GM12873 (cell line): ENCODE measurements at regions not wholly inside any gene's neighbourhood (a gene's known extent, or its start where the extent isn't known, plus 50 kb on each side); places are given as distances from the start of the nearest gene placed in this dataset.

Experiments
- TF ChIP-seq, protein P1 (sequence below): IDR thresholded peaks from 2 replicates; pipeline ENCODE4 v1.5.1; 2012; ENCODE audit warnings: low read depth, mild to moderate bottlenecking, moderate library complexity, low read length, control low read depth; ENCODE audit not compliant: insufficient read depth; ENCODE audit errors: missing control alignments

GRCh38 chr5:167417662-167418061 lies 873.8 kb upstream of the WWC1 start:
- TF ChIP-seq, protein P1, sequence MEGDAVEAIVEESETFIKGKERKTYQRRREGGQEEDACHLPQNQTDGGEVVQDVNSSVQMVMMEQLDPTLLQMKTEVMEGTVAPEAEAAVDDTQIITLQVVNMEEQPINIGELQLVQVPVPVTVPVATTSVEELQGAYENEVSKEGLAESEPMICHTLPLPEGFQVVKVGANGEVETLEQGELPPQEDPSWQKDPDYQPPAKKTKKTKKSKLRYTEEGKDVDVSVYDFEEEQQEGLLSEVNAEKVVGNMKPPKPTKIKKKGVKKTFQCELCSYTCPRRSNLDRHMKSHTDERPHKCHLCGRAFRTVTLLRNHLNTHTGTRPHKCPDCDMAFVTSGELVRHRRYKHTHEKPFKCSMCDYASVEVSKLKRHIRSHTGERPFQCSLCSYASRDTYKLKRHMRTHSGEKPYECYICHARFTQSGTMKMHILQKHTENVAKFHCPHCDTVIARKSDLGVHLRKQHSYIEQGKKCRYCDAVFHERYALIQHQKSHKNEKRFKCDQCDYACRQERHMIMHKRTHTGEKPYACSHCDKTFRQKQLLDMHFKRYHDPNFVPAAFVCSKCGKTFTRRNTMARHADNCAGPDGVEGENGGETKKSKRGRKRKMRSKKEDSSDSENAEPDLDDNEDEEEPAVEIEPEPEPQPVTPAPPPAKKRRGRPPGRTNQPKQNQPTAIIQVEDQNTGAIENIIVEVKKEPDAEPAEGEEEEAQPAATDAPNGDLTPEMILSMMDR, result no peak

DNA sequence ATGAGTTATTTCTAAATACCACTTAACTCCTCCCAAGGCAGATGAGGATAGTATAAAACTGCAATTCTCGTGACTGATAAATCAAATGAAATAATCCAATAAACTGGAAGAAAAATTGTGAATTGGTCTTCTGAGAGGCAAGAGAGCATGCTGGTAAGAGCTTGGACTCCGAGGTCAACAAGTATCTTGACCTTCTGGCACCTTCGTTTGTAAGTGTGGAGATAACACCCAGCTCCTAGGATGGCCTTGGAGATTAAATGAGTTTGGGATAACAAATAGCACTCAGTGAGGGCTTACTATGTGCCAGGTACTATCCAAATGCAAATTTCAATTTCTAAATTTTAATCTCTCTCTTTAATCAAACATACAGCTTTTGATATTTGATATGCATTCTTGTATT lies 866.3 kb upstream of the WWC1 start:
- TF ChIP-seq, protein P1, result no peak

DNA sequence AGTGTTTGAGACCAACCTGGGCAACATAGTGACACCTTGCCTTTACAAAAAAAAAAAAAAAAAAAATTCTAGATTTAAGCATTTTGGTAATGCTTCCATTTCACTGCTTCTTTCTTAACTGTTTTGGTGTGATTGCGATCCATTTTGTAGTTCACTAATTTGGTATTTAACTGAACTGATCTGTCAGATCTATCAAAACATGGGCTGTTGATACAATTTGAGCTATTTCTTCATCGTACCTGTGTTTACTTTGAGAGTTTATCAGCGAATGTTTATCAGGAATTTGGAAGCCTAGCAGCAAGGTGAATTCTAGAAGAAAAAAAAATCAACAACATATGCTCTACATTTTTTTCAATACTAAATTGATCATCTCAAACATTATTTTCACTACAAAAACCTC lies 864.9 kb upstream of the WWC1 start:
- TF ChIP-seq, protein P1, result no peak

GRCh38 chr5:167440846-167441245 lies 850.6 kb upstream of the WWC1 start:
- TF ChIP-seq, protein P1, result no peak

DNA sequence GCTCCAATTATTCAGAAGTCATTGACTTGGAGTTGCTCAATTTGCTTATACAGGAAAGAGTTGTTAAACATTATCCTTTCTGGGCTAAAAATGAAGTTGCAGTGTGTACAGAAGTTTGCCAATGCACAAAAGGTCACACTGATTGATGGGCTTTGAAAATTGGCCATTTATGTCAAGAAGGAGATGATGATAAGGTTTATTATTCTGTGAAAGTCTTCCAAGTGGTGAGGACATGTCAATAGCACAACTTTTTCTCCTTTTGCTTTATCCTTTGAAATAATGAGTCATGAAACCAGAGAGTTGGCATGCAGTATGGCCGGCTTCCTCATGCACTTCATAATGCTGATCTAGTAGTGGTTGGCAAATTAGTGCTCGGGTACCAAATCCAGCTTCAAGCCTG lies 848.5 kb upstream of the WWC1 start:
- TF ChIP-seq, protein P1, result no peak

DNA sequence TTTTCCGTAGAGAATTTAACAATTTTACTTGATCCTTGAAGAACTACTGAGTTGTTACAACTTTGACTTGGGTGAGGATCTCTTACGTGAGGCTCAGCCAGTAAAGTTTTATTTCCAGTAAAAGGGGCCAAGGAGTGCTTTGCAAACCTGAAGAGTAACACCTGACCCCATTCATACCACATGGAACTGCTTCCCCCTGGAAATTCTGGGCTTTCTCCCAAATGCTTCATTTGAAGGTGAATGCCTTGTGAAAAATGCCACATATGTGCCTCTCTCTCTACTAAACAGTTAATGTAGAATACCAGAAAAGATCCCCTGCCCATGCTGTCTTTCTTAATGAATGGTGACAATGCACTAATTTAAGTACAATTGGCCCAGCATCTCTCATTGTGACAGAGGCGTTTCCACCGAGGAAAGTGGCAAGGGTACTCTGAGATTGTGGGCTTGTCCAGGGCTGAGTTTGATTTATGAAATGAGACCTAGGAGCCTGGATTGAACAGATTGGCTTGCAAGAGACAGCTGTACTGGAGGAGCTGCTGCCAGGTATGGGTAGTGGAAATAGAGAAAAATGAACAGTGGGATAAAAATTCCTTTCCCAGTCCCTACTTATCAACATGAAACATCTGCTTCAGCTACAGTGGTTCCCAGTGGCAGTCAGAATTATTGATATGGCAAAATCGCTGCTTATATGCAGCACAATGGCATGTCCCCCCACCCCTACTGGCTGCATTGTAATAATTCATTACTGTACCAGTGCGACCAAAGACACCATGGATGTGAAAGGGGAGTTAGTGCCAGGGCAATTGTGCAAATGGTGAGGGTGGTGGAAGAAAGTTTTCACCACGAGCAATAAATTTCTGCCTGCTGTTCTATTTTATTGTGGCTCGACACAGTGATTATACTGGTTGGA lies 843.7 kb upstream of the WWC1 start:
- TF ChIP-seq, protein P1, result no peak

DNA sequence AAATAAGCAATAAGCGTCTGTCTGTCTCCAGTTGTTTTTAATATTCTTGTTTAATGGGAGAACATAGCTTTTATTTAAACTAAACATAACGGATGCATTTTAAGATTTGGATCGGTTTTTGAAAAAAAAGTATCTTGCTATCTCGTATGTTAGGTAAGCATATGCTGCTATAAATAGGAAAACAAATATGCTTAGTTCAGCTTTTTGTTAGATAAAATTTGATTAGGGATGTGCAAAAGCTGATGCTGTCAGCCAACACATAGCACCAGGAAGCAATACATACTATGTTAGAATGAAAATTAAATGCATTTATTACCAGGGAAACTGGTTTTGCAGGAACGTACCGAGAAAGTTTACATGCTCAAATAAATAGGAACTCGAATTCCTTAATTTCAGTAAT lies 843.1 kb upstream of the WWC1 start:
- TF ChIP-seq, protein P1, result no peak
